ENCODE measurements at regions not wholly inside any gene's neighbourhood (a gene's known extent, or its start where the extent isn't known, plus 50 kb on each side); places are given as distances from the start of the nearest gene placed in this dataset.

GRCh38 chr2:4678927-4679326 lies 975.6 kb downstream of the DCDC2C start:
- Histone ChIP-seq H3K27ac (ENCODE audit: low read depth, low read length, severe bottlenecking) (no peak overlapping the region), H3K4me3 (ENCODE audit: extremely low read depth, insufficient read depth, low read length, poor library complexity, severe bottlenecking) (no peak overlapping the region), H3K36me3 (ENCODE audit: control insufficient read depth, insufficient read depth, low read length) (no peaks in the 10 kb centered on the region), H3K4me1 (ENCODE audit: control insufficient read depth, insufficient read depth, low read length, poor library complexity, severe bottlenecking) (peaks cover 3% of the 10 kb centered on the region), H3K9me3 (ENCODE audit: control insufficient read depth, low read length) (no peaks in the 10 kb centered on the region)
- 100% methylated on average over 1 of the region's 4 CpGs; no CpG with 5 or more reads in 1 of the 2 experiments for WGBS, 2 experiments (ENCODE audit: insufficient coverage in 2 of 2)

GRCh38 chr2:4679391-4679790 lies 976.0 kb downstream of the DCDC2C start:
- Histone ChIP-seq H3K4me3 (ENCODE audit: extremely low read depth, insufficient read depth, low read length, poor library complexity, severe bottlenecking) (no peak overlapping the region), H3K9me3 (ENCODE audit: control insufficient read depth, low read length) (no peaks in the 10 kb centered on the region), H3K4me1 (ENCODE audit: control insufficient read depth, insufficient read depth, low read length, poor library complexity, severe bottlenecking) (peaks cover 3% of the 10 kb centered on the region), H3K36me3 (ENCODE audit: control insufficient read depth, insufficient read depth, low read length) (no peaks in the 10 kb centered on the region), H3K27ac (ENCODE audit: low read depth, low read length, severe bottlenecking) (no peak overlapping the region)
- WGBS, 2 experiments (ENCODE audit: insufficient coverage in 2 of 2): 75 to 92% methylated on average over 1 to 4 of the region's 5 CpGs

GRCh38 chr2:4684921-4685320 lies 981.5 kb downstream of the DCDC2C start:
- Histone ChIP-seq H3K36me3 (ENCODE audit: control insufficient read depth, insufficient read depth, low read length) (no peaks in the 10 kb centered on the region), H3K27ac (ENCODE audit: low read depth, low read length, severe bottlenecking) (no peak overlapping the region), H3K4me3 (ENCODE audit: extremely low read depth, insufficient read depth, low read length, poor library complexity, severe bottlenecking) (no peak overlapping the region), H3K4me1 (ENCODE audit: control insufficient read depth, insufficient read depth, low read length, poor library complexity, severe bottlenecking) (no peaks in the 10 kb centered on the region), H3K9me3 (ENCODE audit: control insufficient read depth, low read length) (no peaks in the 10 kb centered on the region)
- 73 to 89% methylated on average over 3 to 4 of the region's 5 CpGs for WGBS, 2 experiments (ENCODE audit: insufficient coverage in 2 of 2)

DNA sequence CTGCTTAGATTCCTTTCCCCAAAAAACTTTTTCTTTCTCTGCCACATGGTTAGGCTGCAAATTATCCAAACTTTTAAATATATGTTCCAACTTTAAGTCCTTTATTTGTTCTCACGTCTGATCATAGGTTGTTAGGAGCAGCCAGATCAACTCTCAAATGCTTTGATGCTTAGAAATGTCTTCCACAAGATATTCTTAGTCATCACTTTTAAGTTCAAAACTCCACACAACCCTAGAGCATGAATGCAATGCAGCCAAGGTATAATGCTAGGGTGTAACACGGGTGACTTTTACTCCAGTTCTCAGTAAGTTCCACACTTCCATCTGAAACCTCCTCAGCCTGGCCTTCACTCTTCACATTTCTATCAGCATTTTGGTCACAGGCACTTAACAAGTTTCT lies 987.5 kb downstream of the DCDC2C start:
- no peaks in the 10 kb centered on the region for H3K9me3 ChIP-seq (ENCODE audit: control insufficient read depth, low read length)
- no peaks in the 10 kb centered on the region for H3K4me1 ChIP-seq (ENCODE audit: control insufficient read depth, insufficient read depth, low read length, poor library complexity, severe bottlenecking)
- no peaks in the 10 kb centered on the region for H3K36me3 ChIP-seq (ENCODE audit: control insufficient read depth, insufficient read depth, low read length)
- no peak overlapping the region for H3K4me3 ChIP-seq (ENCODE audit: extremely low read depth, insufficient read depth, low read length, poor library complexity, severe bottlenecking)
- 89 to 94% methylated on average over 1 to 2 of the region's 2 CpGs for WGBS, 2 experiments (ENCODE audit: insufficient coverage in 2 of 2)
- H3K27ac ChIP-seq (ENCODE audit: low read depth, low read length, severe bottlenecking): no peak overlapping the region

GRCh38 chr2:4693266-4693665 lies 989.9 kb downstream of the DCDC2C start:
- H3K9me3 ChIP-seq (ENCODE audit: control insufficient read depth, low read length): no peaks in the 10 kb centered on the region
- H3K4me1 ChIP-seq (ENCODE audit: control insufficient read depth, insufficient read depth, low read length, poor library complexity, severe bottlenecking): no peaks in the 10 kb centered on the region
- no peak overlapping the region for H3K27ac ChIP-seq (ENCODE audit: low read depth, low read length, severe bottlenecking)
- H3K36me3 ChIP-seq (ENCODE audit: control insufficient read depth, insufficient read depth, low read length): no peaks in the 10 kb centered on the region
- WGBS, 2 experiments (ENCODE audit: insufficient coverage in 2 of 2): 67 to 71% methylated on average over 2 to 6 of the region's 9 CpGs
- no peak overlapping the region for H3K4me3 ChIP-seq (ENCODE audit: extremely low read depth, insufficient read depth, low read length, poor library complexity, severe bottlenecking)

DNA sequence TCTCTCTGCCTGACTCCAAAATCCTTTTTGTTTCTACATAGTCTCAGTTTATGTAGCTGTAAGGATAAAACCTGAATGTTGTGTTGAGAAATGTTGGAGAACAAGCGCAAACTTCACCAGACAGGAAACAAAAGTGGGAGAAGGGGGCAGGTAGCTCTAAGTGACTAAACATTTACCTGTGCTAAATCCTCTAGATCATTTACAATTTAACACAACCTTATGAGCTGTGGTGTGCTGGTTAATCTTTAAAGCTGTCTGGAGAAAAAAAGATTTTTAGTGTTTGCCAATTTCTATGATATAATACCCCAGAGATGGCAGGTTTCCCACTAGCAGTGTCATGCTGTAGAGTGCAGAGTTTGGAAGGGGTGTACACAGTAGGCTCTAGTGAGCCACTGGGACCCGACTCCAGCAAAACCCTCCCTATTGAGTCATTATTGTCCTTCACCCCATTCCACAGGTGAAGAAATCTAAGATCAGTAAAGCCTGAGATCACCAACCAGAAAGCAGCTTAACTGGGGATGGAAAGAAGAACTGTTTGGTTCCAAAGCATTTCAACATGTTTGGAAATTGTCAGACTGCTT lies 992.0 kb downstream of the DCDC2C start:
- no peaks in the 10 kb centered on the region for H3K36me3 ChIP-seq (ENCODE audit: control insufficient read depth, insufficient read depth, low read length)
- no peaks in the 10 kb centered on the region for H3K9me3 ChIP-seq (ENCODE audit: control insufficient read depth, low read length)
- no peaks in the 10 kb centered on the region for H3K4me1 ChIP-seq (ENCODE audit: control insufficient read depth, insufficient read depth, low read length, poor library complexity, severe bottlenecking)
- H3K4me3 ChIP-seq (ENCODE audit: extremely low read depth, insufficient read depth, low read length, poor library complexity, severe bottlenecking): no peak overlapping the region
- no peak overlapping the region for H3K27ac ChIP-seq (ENCODE audit: low read depth, low read length, severe bottlenecking)
- WGBS, 2 experiments (ENCODE audit: insufficient coverage in 2 of 2): no CpG with 5 or more reads among the region's 2 CpGs

- Histone ChIP-seq H3K9me3 (ENCODE audit: control insufficient read depth, low read length) (no peaks in the 10 kb centered on the region), H3K27ac (ENCODE audit: low read depth, low read length, severe bottlenecking) (no peak overlapping the region)
- WGBS, 2 experiments (ENCODE audit: insufficient coverage in 2 of 2): 100% methylated on average over 1 of the region's 2 CpGs; no CpG with 5 or more reads in 1 of the 2 experiments
These were observed 977.1 kb upstream of the SOX11 start for GRCh38 chr2:4715065-4715464.

DNA sequence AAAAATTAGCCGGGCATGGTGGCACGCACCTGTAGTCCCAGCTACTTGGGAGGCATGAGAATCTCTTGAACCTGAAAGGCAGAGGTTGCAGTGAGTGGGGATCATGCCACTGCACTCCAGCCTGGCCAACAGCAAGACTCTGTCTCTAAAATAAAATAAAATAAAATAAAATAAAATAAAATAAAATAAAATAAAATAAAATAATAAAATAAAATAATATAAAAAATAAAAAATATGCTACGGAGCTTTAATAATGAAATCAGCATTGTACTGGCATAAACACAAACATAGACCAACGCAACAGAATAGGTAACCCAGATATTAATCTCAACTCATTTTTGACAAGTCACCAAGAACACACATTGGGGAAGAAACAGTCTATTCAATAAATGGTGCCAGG lies 973.4 kb upstream of the SOX11 start:
- Histone ChIP-seq H3K36me3 (ENCODE audit: control insufficient read depth, insufficient read depth, low read length) (no peaks in the 10 kb centered on the region), H3K27ac (ENCODE audit: low read depth, low read length, severe bottlenecking) (no peak overlapping the region), H3K4me3 (ENCODE audit: extremely low read depth, insufficient read depth, low read length, poor library complexity, severe bottlenecking) (no peak overlapping the region), H3K9me3 (ENCODE audit: control insufficient read depth, low read length) (no peaks in the 10 kb centered on the region), H3K4me1 (ENCODE audit: control insufficient read depth, insufficient read depth, low read length, poor library complexity, severe bottlenecking) (no peaks in the 10 kb centered on the region)
- WGBS, 2 experiments (ENCODE audit: insufficient coverage in 2 of 2): 81 to 90% methylated on average over 2 of the region's 4 CpGs

More at GRCh38 chr2:4715065-4715464, 977.1 kb upstream of the SOX11 start:
- Histone ChIP-seq H3K36me3 (ENCODE audit: control insufficient read depth, insufficient read depth, low read length) (no peaks in the 10 kb centered on the region), H3K4me3 (ENCODE audit: extremely low read depth, insufficient read depth, low read length, poor library complexity, severe bottlenecking) (no peak overlapping the region), H3K4me1 (ENCODE audit: control insufficient read depth, insufficient read depth, low read length, poor library complexity, severe bottlenecking) (no peaks in the 10 kb centered on the region)

DNA sequence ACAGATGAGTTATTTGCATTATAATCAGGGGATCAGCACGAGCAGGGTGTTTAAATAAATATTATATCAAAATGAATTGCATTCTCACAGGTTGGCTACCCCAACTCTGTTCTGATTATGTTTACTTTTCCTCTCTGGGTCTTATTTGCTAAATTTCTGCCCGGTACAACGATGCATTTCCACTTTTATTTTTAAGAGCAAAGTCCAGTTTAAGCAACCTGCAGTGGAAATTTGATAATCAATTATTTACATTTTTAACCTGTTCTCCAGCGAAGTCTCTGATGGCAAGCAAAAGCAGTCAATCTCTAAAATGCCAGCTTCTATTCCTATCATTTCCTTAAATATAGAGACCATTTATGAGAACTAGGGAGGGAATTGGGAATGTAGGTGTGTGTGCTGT lies 966.6 kb upstream of the SOX11 start:
- Histone ChIP-seq H3K9me3 (ENCODE audit: control insufficient read depth, low read length) (no peaks in the 10 kb centered on the region), H3K4me3 (ENCODE audit: extremely low read depth, insufficient read depth, low read length, poor library complexity, severe bottlenecking) (no peak overlapping the region), H3K27ac (ENCODE audit: low read depth, low read length, severe bottlenecking) (no peak overlapping the region), H3K4me1 (ENCODE audit: control insufficient read depth, insufficient read depth, low read length, poor library complexity, severe bottlenecking) (no peaks in the 10 kb centered on the region), H3K36me3 (ENCODE audit: control insufficient read depth, insufficient read depth, low read length) (no peaks in the 10 kb centered on the region)
- 92% methylated on average over 2 of the region's 4 CpGs; no CpG with 5 or more reads in 1 of the 2 experiments for WGBS, 2 experiments (ENCODE audit: insufficient coverage in 2 of 2)

DNA sequence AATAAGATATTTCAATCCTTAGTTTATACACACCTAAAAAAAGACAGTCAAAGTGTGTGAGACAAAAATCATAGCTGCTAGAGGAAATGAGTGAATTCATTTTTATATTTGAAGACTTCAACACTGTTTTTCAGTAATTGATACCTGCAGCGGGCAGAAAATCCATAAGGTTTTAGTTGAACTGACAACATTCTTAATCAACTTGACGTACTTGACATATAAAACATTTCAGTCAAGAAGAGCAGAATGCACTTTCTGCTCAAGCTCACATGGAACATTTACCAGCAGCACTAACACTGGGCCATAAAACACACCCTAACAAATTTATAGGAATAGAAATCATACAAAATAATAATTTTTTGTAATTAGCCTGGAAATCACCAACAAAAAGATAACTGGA lies 959.6 kb upstream of the SOX11 start:
- Histone ChIP-seq H3K4me1 (ENCODE audit: control insufficient read depth, insufficient read depth, low read length, poor library complexity, severe bottlenecking) (no peaks in the 10 kb centered on the region), H3K9me3 (ENCODE audit: control insufficient read depth, low read length) (no peaks in the 10 kb centered on the region), H3K4me3 (ENCODE audit: extremely low read depth, insufficient read depth, low read length, poor library complexity, severe bottlenecking) (no peak overlapping the region), H3K27ac (ENCODE audit: low read depth, low read length, severe bottlenecking) (no peak overlapping the region), H3K36me3 (ENCODE audit: control insufficient read depth, insufficient read depth, low read length) (no peaks in the 10 kb centered on the region)
- 83% methylated on average over 2 of the region's 2 CpGs; no CpG with 5 or more reads in 1 of the 2 experiments for WGBS, 2 experiments (ENCODE audit: insufficient coverage in 2 of 2)

DNA sequence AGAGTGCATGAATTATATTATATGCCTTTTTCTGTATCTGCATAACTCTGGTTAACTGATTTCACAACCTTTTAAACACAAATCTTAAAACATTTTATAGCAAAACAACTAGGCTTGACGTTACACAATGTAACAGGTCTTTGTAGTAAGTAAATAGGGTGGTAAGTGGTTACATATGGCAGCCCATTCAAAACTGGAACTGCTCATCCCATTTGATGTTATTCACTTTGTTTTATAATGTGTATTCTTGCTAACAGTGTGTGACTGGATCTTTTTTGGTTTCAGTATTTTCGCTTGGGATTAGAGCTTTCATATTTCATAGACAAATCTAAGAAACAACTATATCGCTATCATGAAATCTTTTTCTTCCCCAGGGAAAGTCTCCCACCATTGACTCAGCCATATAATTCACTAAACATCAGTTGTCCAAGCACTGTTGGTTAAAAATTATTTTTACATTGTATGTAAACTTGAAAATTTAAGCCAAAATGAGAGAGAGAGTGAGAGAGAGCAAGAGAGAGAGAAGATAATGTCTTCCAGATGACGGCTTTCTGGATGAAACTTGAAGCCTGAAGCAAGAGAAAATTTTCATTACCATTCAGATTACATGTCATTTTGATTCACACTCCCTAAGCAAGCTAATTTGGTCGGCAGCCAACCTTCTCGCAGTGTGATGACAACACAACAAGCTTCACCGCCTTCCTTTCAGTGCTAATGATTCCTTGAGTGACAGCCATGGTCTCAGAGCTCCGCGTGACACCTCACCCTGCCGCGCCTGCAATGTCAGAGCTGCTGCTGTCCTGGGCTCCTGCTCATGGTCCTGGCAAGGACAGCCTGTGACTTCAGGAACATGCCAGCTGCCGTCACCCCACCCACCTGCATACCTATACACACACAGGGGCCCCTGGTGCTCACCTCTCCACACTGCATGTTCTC lies 946.9 kb upstream of the SOX11 start:
- WGBS, 2 experiments (ENCODE audit: insufficient coverage in 2 of 2): 70% methylated on average over 6 to 8 of the region's 12 CpGs
- no peak overlapping the region for H3K27ac ChIP-seq (ENCODE audit: low read depth, low read length, severe bottlenecking)
- H3K4me1 ChIP-seq (ENCODE audit: control insufficient read depth, insufficient read depth, low read length, poor library complexity, severe bottlenecking): no peaks in the 10 kb centered on the region
- no peaks in the 10 kb centered on the region for H3K36me3 ChIP-seq (ENCODE audit: control insufficient read depth, insufficient read depth, low read length)
- H3K9me3 ChIP-seq (ENCODE audit: control insufficient read depth, low read length): no peaks in the 10 kb centered on the region
- H3K4me3 ChIP-seq (ENCODE audit: extremely low read depth, insufficient read depth, low read length, poor library complexity, severe bottlenecking): no peak overlapping the region
